Liver (tissue), 8 donors: ENCODE measurements at regions not wholly inside any gene's neighbourhood (a gene's known extent, or its start where the extent isn't known, plus 50 kb on each side); places are given as distances from the start of the nearest gene placed in this dataset.

Experiments used
- DNase-seq: peaks from one replicate; pipeline ENCODE4 v3.0.0-alpha.2; 2017; ENCODE audit warnings: low spot score
- H3K27ac ChIP-seq, 2 donors: one replicate each; pipeline ENCODE4 v1.7.0; 2013; ENCODE audit warnings: inconsistent platforms in 2 of 2, low read length in 2 of 2, control low read depth in 1 of 2, low read depth in 1 of 2, mild to moderate bottlenecking in 1 of 2
- H3K27me3 ChIP-seq, 4 donors: one replicate each; pipeline versions ENCODE4 v1.6.1 to v1.7.0; 2013; ENCODE audit warnings: low read length in 3 of 4, inconsistent platforms in 1 of 4, mild to moderate bottlenecking in 1 of 4, moderate library complexity in 1 of 4; ENCODE audit not compliant: control insufficient read depth in 4 of 4, insufficient read depth in 4 of 4
- H3K36me3 ChIP-seq, 4 donors: one replicate each; pipeline versions ENCODE4 v1.6.1 to v1.7.0; 2013; ENCODE audit warnings: low read length in 3 of 4, mild to moderate bottlenecking in 3 of 4, low read depth in 1 of 4, moderate library complexity in 1 of 4; ENCODE audit not compliant: control insufficient read depth in 4 of 4, insufficient read depth in 3 of 4
- H3K4me1 ChIP-seq, 4 donors: one replicate each; pipeline versions ENCODE4 v1.6.1 to v1.7.0; 2013; ENCODE audit warnings: low read length in 3 of 4, mild to moderate bottlenecking in 3 of 4, moderate library complexity in 1 of 4; ENCODE audit not compliant: control insufficient read depth in 4 of 4, insufficient read depth in 4 of 4
- H3K4me3 ChIP-seq, 3 donors: one replicate each; pipeline versions ENCODE4 v1.6.1 to v1.7.0; 2013; ENCODE audit warnings: low read length in 3 of 3, control low read depth in 1 of 3, low read depth in 1 of 3, mild to moderate bottlenecking in 1 of 3
- H3K9ac ChIP-seq, 2 donors: one replicate each; pipeline ENCODE4 v1.7.0; 2013; ENCODE audit warnings: low read length in 2 of 2, mild to moderate bottlenecking in 2 of 2, moderate library complexity in 2 of 2, control low read depth in 1 of 2, low read depth in 1 of 2
- H3K9me3 ChIP-seq, 4 donors: one replicate each; pipeline versions ENCODE4 v1.6.1 to v1.7.0; 2013; ENCODE audit warnings: low read length in 3 of 4; ENCODE audit not compliant: control insufficient read depth in 4 of 4
- EGR1 ChIP-seq, 2 donors: IDR thresholded peaks; 2 replicates each; pipeline ENCODE4 v1.6.1; 2016 to 2018; ENCODE audit warnings: antibody characterized with exemption in 2 of 2, low read depth in 2 of 2
- FOXA1 ChIP-seq: IDR thresholded peaks from 2 replicates; pipeline ENCODE4 v1.6.1; 2016; ENCODE audit warnings: antibody characterized with exemption
- FOXA2 ChIP-seq: IDR thresholded peaks from 2 replicates; pipeline ENCODE4 v1.6.1; 2016; ENCODE audit warnings: antibody characterized with exemption
- GABPA ChIP-seq, 2 donors: IDR thresholded peaks in 1 of 2; conservative IDR thresholded peaks in 1 of 2; 2 replicates each; pipeline ENCODE4 v1.6.1; 2016; ENCODE audit warnings: antibody characterized with exemption in 2 of 2, mild to moderate bottlenecking in 1 of 2, moderate library complexity in 1 of 2
- HNF4A ChIP-seq, 2 donors: conservative IDR thresholded peaks; 2 replicates each; pipeline ENCODE4 v1.6.1; 2016; ENCODE audit warnings: antibody characterized with exemption in 2 of 2, mild to moderate bottlenecking in 2 of 2
- HNF4G ChIP-seq: IDR thresholded peaks from 2 replicates; pipeline ENCODE4 v1.6.1; 2016; ENCODE audit warnings: antibody characterized with exemption
- JUND ChIP-seq, 2 donors: IDR thresholded peaks; 2 replicates each; pipeline ENCODE4 v1.6.1; 2016; ENCODE audit warnings: antibody characterized with exemption in 2 of 2
- NR2F2 ChIP-seq: IDR thresholded peaks from 2 replicates; pipeline ENCODE4 v1.6.1; 2016; ENCODE audit warnings: antibody characterized with exemption
- RAD21 ChIP-seq, 2 donors: IDR thresholded peaks; 2 replicates each; pipeline ENCODE4 v1.6.1; 2016; ENCODE audit warnings: antibody characterized with exemption in 2 of 2, mild to moderate bottlenecking in 2 of 2
- SP1 ChIP-seq: IDR thresholded peaks from 2 replicates; pipeline ENCODE4 v1.6.1; 2018; ENCODE audit warnings: antibody characterized with exemption, mild to moderate bottlenecking
- TAF1 ChIP-seq: conservative IDR thresholded peaks from 2 replicates; pipeline ENCODE4 v1.6.1; 2016; ENCODE audit warnings: antibody characterized with exemption, mild to moderate bottlenecking
- YY1 ChIP-seq: IDR thresholded peaks from 2 replicates; pipeline ENCODE4 v1.6.1; 2016; ENCODE audit warnings: antibody characterized with exemption, mild to moderate bottlenecking
- WGBS: extraction: QIAGEN DNeasy Blood & Tissue Kit; methylation state at CpG from one replicate; pipeline ENCODE4 v1.1.7; 2013; 5-methylcytosine and 5-hydroxymethylcytosine counted together
- TF ChIP-seq, protein P1 (sequence below): IDR thresholded peaks from 2 replicates; pipeline ENCODE4 v1.6.1; 2016; ENCODE audit warnings: antibody characterized with exemption, mild to moderate bottlenecking
- TF ChIP-seq, protein P2 (sequence below): IDR thresholded peaks from 2 replicates; pipeline ENCODE4 v1.6.1; 2016; ENCODE audit warnings: antibody characterized with exemption
- TF ChIP-seq, protein P3 (sequence below): IDR thresholded peaks from 2 replicates; pipeline ENCODE4 v1.6.1; 2016; ENCODE audit warnings: antibody characterized with exemption
- TF ChIP-seq, protein P4 (sequence below): IDR thresholded peaks from 2 replicates; pipeline ENCODE4 v1.6.1; 2016; ENCODE audit warnings: antibody characterized with exemption
- TF ChIP-seq, protein P5 (sequence below): fragments of 150-350 bp; IDR thresholded peaks from 2 replicates; pipeline ENCODE4 v1.5.1; 2017; ENCODE audit warnings: improper control_type of control experiment, low read depth, low read length; ENCODE audit not compliant: missing input control
- donor health status: healthy.
- donor health status: healthy.
- donor health status: healthy.
- donor health status: healthy.
- donor health status: healthy.

DNA sequence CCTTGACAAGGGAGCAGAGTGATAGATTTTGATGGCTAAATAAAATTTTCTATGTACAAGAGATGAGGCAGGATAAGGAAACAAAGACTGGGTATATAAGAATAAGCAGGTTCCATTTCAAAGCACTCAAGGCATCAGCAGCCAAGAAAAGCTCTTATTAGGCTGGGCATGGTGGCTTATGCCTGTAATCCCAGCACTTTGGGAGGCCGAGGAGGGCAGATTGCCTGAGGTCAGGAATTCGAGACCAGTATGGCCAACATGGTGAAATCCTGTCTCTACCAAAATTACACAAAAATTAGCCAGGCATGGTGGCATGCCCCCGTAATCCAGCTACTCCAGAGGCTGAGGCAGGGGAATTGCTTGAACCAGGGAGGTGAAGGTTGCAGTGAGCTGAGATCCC lies 563.4 kb upstream of the CCDC179 start (continued):
- TF ChIP-seq, protein P1, sequence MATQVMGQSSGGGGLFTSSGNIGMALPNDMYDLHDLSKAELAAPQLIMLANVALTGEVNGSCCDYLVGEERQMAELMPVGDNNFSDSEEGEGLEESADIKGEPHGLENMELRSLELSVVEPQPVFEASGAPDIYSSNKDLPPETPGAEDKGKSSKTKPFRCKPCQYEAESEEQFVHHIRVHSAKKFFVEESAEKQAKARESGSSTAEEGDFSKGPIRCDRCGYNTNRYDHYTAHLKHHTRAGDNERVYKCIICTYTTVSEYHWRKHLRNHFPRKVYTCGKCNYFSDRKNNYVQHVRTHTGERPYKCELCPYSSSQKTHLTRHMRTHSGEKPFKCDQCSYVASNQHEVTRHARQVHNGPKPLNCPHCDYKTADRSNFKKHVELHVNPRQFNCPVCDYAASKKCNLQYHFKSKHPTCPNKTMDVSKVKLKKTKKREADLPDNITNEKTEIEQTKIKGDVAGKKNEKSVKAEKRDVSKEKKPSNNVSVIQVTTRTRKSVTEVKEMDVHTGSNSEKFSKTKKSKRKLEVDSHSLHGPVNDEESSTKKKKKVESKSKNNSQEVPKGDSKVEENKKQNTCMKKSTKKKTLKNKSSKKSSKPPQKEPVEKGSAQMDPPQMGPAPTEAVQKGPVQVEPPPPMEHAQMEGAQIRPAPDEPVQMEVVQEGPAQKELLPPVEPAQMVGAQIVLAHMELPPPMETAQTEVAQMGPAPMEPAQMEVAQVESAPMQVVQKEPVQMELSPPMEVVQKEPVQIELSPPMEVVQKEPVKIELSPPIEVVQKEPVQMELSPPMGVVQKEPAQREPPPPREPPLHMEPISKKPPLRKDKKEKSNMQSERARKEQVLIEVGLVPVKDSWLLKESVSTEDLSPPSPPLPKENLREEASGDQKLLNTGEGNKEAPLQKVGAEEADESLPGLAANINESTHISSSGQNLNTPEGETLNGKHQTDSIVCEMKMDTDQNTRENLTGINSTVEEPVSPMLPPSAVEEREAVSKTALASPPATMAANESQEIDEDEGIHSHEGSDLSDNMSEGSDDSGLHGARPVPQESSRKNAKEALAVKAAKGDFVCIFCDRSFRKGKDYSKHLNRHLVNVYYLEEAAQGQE: no peak

DNA sequence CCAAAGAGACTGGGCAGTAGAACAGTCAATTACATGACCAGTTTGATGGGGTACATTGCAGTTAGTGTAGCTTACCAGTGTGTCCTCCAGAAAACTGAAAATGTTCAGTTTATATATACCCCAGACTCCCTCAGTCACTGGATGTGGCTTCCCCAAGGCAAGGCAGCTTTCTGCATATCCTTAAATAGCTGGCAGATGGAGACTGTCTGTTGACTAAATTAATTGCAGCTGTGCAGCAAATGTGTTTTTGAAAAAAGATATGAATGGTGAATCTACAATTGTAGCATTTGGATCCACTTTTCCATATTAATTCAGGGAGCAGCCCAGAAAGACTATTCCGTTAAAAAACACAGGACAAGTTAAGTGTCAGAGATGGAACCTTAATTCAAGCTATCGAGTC lies 565.1 kb upstream of the CCDC179 start:
- Histone ChIP-seq H3K4me1 (no peaks in the 10 kb centered on the region), H3K9ac (no peak overlapping the region), H3K4me3 (no peak overlapping the region), H3K9me3 (no peaks in the 10 kb centered on the region), H3K27ac (no peak overlapping the region), H3K27me3 (no peaks in the 10 kb centered on the region), H3K36me3 (no peaks in the 10 kb centered on the region)
- 72% methylated on average over 2 of the region's 2 CpGs for WGBS
- TF ChIP-seq, protein P2, sequence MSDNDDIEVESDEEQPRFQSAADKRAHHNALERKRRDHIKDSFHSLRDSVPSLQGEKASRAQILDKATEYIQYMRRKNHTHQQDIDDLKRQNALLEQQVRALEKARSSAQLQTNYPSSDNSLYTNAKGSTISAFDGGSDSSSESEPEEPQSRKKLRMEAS: no peak
- TF ChIP-seq, protein P1: no peak
- no peak for TF ChIP-seq RAD21 (IDR thresholded peaks at IDR 0.05)
- TF ChIP-seq TAF1: no peak
- TF ChIP-seq JUND (IDR thresholded peaks at IDR 0.05): no peak
- no peak for TF ChIP-seq NR2F2
- TF ChIP-seq HNF4G: no peak
- TF ChIP-seq, protein P3, sequence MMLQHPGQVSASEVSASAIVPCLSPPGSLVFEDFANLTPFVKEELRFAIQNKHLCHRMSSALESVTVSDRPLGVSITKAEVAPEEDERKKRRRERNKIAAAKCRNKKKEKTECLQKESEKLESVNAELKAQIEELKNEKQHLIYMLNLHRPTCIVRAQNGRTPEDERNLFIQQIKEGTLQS: no peak
- no peak for TF ChIP-seq HNF4A (conservative IDR thresholded peaks at IDR 0.05)
- TF ChIP-seq GABPA (IDR thresholded peaks at IDR 0.05 in 1 of 2, conservative IDR thresholded peaks at IDR 0.05 in 1 of 2): no peak
- TF ChIP-seq YY1: no peak
- TF ChIP-seq SP1: no peak
- TF ChIP-seq FOXA1: no peak
- TF ChIP-seq EGR1 (IDR thresholded peaks at IDR 0.05; ENCODE audit: low read depth in 2 of 2): no peak
- no peak for TF ChIP-seq FOXA2
- TF ChIP-seq, protein P4, sequence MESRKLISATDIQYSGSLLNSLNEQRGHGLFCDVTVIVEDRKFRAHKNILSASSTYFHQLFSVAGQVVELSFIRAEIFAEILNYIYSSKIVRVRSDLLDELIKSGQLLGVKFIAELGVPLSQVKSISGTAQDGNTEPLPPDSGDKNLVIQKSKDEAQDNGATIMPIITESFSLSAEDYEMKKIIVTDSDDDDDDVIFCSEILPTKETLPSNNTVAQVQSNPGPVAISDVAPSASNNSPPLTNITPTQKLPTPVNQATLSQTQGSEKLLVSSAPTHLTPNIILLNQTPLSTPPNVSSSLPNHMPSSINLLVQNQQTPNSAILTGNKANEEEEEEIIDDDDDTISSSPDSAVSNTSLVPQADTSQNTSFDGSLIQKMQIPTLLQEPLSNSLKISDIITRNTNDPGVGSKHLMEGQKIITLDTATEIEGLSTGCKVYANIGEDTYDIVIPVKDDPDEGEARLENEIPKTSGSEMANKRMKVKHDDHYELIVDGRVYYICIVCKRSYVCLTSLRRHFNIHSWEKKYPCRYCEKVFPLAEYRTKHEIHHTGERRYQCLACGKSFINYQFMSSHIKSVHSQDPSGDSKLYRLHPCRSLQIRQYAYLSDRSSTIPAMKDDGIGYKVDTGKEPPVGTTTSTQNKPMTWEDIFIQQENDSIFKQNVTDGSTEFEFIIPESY: no peak
- TF ChIP-seq, protein P5, sequence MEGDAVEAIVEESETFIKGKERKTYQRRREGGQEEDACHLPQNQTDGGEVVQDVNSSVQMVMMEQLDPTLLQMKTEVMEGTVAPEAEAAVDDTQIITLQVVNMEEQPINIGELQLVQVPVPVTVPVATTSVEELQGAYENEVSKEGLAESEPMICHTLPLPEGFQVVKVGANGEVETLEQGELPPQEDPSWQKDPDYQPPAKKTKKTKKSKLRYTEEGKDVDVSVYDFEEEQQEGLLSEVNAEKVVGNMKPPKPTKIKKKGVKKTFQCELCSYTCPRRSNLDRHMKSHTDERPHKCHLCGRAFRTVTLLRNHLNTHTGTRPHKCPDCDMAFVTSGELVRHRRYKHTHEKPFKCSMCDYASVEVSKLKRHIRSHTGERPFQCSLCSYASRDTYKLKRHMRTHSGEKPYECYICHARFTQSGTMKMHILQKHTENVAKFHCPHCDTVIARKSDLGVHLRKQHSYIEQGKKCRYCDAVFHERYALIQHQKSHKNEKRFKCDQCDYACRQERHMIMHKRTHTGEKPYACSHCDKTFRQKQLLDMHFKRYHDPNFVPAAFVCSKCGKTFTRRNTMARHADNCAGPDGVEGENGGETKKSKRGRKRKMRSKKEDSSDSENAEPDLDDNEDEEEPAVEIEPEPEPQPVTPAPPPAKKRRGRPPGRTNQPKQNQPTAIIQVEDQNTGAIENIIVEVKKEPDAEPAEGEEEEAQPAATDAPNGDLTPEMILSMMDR: no peak
- no peak for DNase-seq
